ENCODE measurements at regions not wholly inside any gene's neighbourhood (a gene's known extent, or its start where the extent isn't known, plus 50 kb on each side); places are given as distances from the start of the nearest gene placed in this dataset.

GRCh38 chr2:152961351-152961750, 242.9 kb downstream of the ARL6IP6 start:
- DNase-seq: no peak

DNA sequence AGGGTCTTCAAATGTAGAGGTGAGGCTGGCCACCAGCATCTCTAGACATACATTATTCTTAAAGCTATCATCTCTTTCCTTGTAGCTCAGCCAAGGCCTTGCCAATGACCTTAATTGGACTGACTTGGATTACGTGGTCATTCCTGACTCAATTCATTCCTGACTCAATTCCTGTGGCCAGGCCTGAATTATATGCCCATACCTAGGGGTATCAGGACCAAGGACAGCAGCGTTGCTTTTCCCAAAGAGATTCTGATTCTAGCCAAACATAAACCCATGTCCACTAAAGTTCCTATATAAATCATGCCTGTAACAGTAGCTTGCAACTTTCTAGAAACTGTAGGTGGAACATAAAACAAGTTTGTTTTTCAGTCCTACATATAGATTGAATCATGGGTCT, 231.7 kb downstream of the ARL6IP6 start:
- DNase-seq: no peak

- DNase-seq: no peak
Measured at GRCh38 chr2:152944099-152944498, 225.7 kb downstream of the ARL6IP6 start.

- DNase-seq: no peak
Measured at GRCh38 chr2:152942940-152943440, 224.6 kb downstream of the ARL6IP6 start.

GRCh38 chr2:152930501-152930900, 212.1 kb downstream of the ARL6IP6 start:
- DNase-seq: no peak

DNA sequence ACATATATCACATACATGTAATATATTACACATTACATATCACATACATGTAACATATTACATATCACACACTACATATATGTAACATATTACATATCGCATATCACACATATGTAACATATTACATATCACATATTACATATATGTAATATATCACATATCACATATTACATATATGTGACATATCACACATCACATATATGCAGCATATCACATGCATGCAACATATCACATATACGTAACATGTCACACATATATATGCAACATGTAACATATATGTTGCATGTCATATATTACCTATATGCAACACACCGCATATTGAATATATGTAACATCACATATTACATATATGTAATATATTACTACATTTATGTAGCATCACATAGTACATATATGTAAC, 211.2 kb downstream of the ARL6IP6 start:
- no peak for DNase-seq

- DNase-seq: peak; percentile 13
Measured at GRCh38 chr2:152925547-152926448, 207.4 kb downstream of the ARL6IP6 start.

DNA sequence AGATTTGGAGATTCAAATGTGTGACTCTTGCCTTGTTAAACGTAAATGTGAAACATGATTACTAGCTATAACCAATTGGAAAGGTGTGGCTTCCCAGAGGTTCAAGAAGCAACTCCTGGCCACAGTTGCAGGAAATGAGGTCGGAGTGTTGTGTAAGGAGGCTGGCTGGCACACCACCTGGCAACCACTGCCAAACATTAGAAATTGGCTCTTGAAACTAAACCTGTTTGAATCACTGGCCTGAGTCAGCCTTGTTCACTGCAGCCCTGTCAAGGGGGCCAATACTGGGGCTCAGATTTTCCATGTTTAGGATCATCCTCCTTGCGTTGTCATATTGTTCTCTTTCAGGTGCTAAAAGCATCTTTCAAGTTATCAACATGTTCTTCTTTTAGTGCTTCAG, 206.3 kb downstream of the ARL6IP6 start:
- no peak for DNase-seq

- DNase-seq: no peak
Measured at GRCh38 chr2:152924219-152924618, 205.8 kb downstream of the ARL6IP6 start.

DNA sequence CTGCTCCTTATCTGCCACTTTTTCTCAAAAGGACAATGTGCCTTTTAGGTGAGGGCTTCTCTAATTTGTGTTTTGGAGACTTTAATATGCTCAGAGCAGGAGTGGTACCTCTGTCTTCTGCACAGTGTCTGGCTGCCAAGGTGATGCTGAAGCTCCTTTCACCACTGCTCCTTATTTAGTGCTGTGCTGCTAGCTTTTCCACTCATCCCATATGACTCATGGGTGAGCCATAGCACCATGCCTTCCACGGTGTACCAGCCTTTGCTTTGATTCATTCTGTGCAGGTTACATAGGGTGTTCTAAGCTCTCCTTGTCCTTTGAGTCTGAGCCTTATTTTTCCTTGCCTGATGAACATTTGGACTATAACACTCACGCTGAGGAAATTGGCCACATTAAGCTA, 202.4 kb downstream of the ARL6IP6 start:
- no peak for DNase-seq

DNA sequence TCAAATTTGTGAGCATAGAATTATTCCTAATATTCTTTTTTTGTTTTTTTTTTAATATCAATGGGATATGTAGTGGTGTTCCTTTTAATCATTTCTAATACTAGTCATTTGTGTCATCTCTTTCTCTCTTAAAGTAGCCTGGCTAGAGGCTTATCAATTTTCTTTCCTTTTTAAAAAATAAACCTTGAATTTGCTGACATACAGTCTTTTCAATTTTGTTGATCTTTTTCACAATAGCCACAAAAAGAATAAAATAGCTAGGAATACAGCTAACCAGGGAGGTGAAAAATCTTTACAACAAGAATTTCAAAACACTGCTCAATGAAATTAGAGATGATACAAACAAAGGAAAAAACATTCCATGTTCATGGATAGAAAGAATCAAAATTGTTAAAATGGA, 192.6 kb downstream of the ARL6IP6 start:
- DNase-seq: no peak

DNA sequence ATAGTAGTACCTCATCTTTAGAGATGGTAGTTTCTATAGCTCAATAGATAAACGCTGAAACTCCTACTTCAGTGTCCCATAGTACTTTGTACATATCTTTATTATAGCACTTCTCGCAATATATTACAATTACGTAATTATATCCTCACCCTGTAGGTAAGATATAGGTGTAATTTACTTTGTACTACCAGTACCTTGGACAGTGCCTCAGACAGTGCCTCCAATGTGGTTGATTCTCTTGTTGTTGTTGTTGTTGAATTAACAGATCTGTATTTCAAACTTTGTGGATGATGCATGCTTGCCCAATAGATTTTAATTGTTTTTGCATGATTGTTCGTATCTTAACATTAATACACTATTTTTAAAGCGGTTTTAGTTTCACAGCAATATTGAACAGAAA, 188.6 kb downstream of the ARL6IP6 start:
- DNase-seq: no peak

GRCh38 chr2:152894051-152894450, 175.6 kb downstream of the ARL6IP6 start:
- no peak for DNase-seq

DNA sequence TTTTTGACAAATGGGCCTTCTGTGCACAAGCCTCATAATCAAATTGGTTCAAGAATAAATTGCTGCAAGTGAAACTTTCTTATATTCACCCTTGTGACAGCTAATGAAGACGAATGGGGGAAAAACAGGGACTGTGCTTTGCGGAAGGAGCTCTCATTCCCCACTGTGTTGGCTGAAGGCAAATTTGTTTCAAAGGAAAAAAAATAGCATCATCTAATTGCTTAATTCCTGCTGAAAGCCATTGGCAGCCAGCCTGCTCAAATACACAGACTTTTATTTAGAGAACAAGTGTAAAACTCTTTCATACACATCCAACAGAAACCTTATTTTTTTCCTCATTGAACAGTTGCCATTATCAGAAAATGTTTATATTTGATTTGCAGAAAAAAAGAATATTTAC, 172.3 kb downstream of the ARL6IP6 start:
- no peak for DNase-seq

GRCh38 chr2:152883951-152884487, 165.6 kb downstream of the ARL6IP6 start:
- DNase-seq: no peak

- no peak for DNase-seq
Measured at GRCh38 chr2:152881527-152881926, 163.1 kb downstream of the ARL6IP6 start.

- DNase-seq: no peak
Measured at GRCh38 chr2:152879275-152879674, 160.9 kb downstream of the ARL6IP6 start.

DNA sequence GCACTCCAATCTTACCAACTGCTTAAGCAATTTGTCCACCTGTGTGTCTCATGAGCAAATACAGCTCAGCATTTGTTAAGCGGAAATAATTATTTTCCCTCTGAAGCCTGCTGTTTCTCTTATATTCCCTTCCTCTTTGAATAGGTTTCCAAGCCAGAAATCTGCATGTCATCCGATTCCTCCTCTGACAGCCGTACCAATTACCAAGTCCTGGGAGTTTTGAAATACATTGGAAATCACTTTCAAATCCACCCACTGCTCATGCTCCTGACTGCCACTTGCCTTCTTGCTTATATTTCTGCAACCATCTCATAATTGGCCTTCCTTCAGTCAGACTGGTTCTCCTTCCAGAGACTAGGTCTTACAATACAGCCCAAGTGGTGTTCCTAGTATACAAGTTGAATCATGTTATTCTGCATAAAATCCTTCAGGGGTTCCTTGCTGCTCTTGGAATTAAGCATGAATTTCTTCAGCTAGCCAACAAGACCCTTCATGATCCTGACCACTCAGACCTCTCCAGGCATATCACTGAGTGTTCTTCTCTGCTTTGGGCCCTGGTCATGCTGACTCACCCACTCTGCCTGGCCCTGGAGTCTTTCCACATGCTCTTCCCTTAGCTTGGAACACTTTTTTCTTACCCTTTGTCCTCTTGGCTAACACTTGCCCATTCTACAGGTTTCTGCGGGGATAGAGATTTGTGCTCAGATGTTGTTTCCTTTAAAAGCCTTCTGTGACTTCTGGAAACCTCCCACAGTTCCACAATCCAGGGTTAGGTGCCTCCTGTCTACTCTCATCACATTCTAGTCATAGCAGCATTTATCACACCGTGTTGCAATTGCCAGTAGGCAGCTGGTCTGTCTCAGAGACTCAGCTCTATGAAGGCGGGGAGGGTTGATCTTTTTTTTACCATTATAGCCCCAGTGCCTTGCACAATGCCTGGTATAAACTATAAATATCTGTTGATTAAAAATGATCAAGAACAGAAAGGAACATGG, 157.6 kb downstream of the ARL6IP6 start:
- DNase-seq: no peak

DNA sequence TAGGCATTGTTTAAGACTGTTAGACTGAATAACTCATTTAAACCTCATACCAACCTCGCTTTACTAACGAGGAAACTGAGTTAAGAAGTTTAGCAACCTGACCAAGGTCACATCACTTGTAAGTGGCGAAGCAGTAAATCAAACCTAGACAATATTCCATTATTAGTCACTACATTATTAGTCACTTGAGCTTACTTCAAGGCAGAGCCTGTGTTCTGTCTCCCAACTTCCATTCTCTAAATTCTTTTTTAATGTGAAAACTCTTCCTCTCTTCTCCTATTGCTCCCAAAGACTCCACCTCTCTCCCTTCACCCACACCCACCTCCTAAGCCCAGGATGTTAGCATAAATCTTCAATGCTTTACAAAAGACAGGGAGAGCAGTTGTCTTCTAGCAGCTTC, 156.5 kb downstream of the ARL6IP6 start:
- DNase-seq: no peak

- DNase-seq: no peak
Measured at GRCh38 chr2:152870239-152870638, 151.8 kb downstream of the ARL6IP6 start.

GRCh38 chr2:152867397-152867796, 149.0 kb downstream of the ARL6IP6 start:
- no peak for DNase-seq

GRCh38 chr2:152864601-152865149, 146.3 kb downstream of the ARL6IP6 start:
- DNase-seq: no peak

DNA sequence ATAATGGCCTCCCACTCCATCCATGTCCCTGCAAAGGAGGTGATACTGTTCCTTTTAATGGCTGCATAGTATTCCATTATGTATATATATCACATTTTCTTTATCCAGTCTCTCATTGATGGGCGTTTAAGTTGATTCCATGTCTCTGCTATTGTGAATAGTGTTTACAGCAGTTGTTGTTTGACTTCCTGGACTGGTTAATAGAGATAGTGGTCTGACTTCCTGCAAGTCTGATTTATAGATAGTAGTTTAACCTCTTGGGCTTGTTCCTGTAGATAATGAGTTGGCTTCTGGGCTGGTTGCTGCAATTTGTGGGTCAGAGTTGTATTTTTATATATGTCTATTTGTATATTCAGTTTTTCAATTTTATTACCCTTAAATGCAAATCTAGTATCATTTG, 145.4 kb downstream of the ARL6IP6 start:
- no peak for DNase-seq
